HG03520 (cell line): ENCODE measurements at regions not wholly inside any gene's neighbourhood (a gene's known extent, or its start where the extent isn't known, plus 50 kb on each side); places are given as distances from the start of the nearest gene placed in this dataset.
"Not testable (repeated sequence)": the region's sequence is repeated elsewhere in the genome, so short reads cannot be mapped to it uniquely, and the experiment has no call there.

ENCODE experiments used
- ATAC-seq: cut with Tn5 transposase; IDR thresholded peaks from one replicate; pipeline ENCODE4 v1.9.1; 2021; ENCODE audit warnings: mild to moderate bottlenecking, moderate library complexity; ENCODE audit not compliant: unreplicated experiment

- no peak for ATAC-seq
These were observed 97.2 kb upstream of the BASP1 start for GRCh38 chr5:17120209-17120608.

GRCh38 chr5:17121776-17122175 is 95.7 kb upstream of the BASP1 start:
- ATAC-seq = no peak

- no peak for ATAC-seq
These were observed 94.4 kb upstream of the BASP1 start for GRCh38 chr5:17123010-17123409.

GRCh38 chr5:17123773-17124172 is 93.7 kb upstream of the BASP1 start:
- ATAC-seq = not testable (repeated sequence)

GRCh38 chr5:17127743-17128231 is 89.6 kb upstream of the BASP1 start:
- ATAC-seq = no peak

GRCh38 chr5:17129093-17129849 is 88.2 kb upstream of the BASP1 start:
- no peak for ATAC-seq

- not testable (repeated sequence) for ATAC-seq
These were observed 87.1 kb upstream of the BASP1 start for GRCh38 chr5:17130302-17130701.

GRCh38 chr5:17132444-17133083 is 84.9 kb upstream of the BASP1 start:
- peak; percentile 46 for ATAC-seq

- no peak for ATAC-seq
These were observed 82.4 kb upstream of the BASP1 start for GRCh38 chr5:17135050-17135449.

GRCh38 chr5:17143335-17143734 is 74.1 kb upstream of the BASP1 start:
- no peak for ATAC-seq

GRCh38 chr5:17146280-17146841 is 71.1 kb upstream of the BASP1 start:
- ATAC-seq = no peak

GRCh38 chr5:17147170-17147569 is 70.3 kb upstream of the BASP1 start:
- no peak for ATAC-seq

GRCh38 chr5:17147617-17148016 is 69.8 kb upstream of the BASP1 start:
- ATAC-seq = no peak

GRCh38 chr5:17148481-17148880 is 69.0 kb upstream of the BASP1 start:
- ATAC-seq = no peak

GRCh38 chr5:17149786-17150185 is 67.6 kb upstream of the BASP1 start:
- no peak for ATAC-seq

- ATAC-seq = no peak
These were observed 66.9 kb upstream of the BASP1 start for GRCh38 chr5:17150531-17150930.

GRCh38 chr5:17151686-17152085 is 65.7 kb upstream of the BASP1 start:
- ATAC-seq = no peak

- ATAC-seq = no peak
These were observed 63.0 kb upstream of the BASP1 start for GRCh38 chr5:17154211-17154996.

- no peak for ATAC-seq
These were observed 61.0 kb upstream of the BASP1 start for GRCh38 chr5:17156463-17156862.

- no peak for ATAC-seq
These were observed 60.1 kb upstream of the BASP1 start for GRCh38 chr5:17157294-17157693.

- ATAC-seq = no peak
These were observed 59.4 kb upstream of the BASP1 start for GRCh38 chr5:17157916-17158529.
